ENCODE measurements at regions not wholly inside any gene's neighbourhood (a gene's known extent, or its start where the extent isn't known, plus 50 kb on each side); places are given as distances from the start of the nearest gene placed in this dataset.
"Not testable (repeated sequence)": the region's sequence is repeated elsewhere in the genome, so short reads cannot be mapped to it uniquely, and the experiment has no call there.

GRCh38 chr6:121599331-121599730, 163.9 kb downstream of the GJA1 start:
- not testable (repeated sequence) for H3K4me1 ChIP-seq (ENCODE audit: control insufficient read depth, insufficient read depth, low read length, poor library complexity, severe bottlenecking); H3K9me3 Mint-ChIP-seq

DNA sequence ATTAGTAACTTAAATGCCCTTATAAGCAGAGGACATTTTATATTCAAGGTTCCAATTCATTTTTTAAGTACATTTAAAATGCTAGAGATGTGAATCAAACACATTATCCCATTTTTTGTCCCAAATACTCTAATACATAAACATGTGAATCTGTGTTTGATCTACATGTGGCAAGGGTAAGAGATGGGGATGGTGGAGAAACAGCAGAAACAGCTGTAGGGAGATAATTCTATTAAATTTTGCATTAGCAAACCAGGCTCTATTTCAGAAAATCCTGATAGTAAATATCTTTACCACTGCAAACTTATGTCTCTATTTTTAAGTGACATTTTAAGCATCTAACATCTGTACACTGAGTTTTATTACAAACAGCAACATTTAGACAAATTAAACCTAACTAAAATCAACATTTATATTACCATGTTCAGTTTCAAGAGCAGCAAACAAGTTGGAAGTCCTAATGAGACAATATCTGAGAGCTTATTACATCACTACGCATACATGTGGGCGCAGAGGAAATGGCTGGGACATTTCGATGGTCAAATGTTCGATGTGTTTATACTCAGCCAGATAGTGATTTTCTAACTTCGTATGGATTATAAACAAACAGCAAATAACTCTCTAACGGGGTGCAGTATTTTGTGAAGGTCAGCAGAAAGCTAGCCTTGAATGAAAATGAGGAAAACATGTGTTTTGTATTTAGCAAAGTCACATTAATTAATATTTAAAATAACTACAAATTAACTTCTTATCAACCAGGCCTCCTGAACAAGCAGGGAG, 165.1 kb downstream of the GJA1 start:
- H3K4me1 Mint-ChIP-seq: no peaks in the 10 kb centered on the region
- DNase-seq: no peak
- ATAC-seq (ENCODE audit: low read depth in 2 of 2): no peak

More at GRCh38 chr6:121599331-121599730, 163.9 kb downstream of the GJA1 start:
- H3K4me3 Mint-ChIP-seq; H3K27me3 Mint-ChIP-seq; H3K36me3 Mint-ChIP-seq; H3K36me3 ChIP-seq (ENCODE audit: control insufficient read depth, insufficient read depth, low read length); H3K9me3 ChIP-seq (ENCODE audit: control insufficient read depth in 2 of 2, low read length in 2 of 2); H3K27ac ChIP-seq (ENCODE audit: insufficient read depth, low read length, poor library complexity, severe bottlenecking); H3K27ac Mint-ChIP-seq; H3K4me3 ChIP-seq (ENCODE audit: low read depth, low read length); H3K4me1 Mint-ChIP-seq; H3K27me3 ChIP-seq (ENCODE audit: control insufficient read depth, insufficient read depth, low read length); DNase-seq; ATAC-seq (ENCODE audit: low read depth in 2 of 2): not testable (repeated sequence)

DNA sequence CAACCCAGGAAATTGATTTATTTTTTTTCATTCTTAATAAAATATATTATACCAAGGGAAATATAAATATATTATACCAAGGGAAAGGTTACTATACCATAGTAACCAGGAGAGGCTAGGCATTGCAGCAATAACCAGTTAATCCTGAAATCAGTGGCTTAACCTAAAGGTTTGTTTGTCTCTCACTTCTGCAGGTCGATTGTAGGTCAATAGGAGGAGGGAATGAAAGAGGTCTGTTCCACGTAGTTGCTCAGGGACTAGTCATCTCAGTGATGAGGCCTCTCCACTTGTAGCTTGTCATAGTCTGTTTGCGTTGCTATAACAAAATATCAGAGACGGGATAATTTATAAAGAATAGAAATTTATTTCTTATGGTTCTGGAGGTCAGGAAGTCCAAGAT, 168.0 kb downstream of the GJA1 start:
- Mint-ChIP-seq H3K4me1 (no peaks in the 10 kb centered on the region), H3K9me3 (peaks cover 0 to 2% (median 0%) of the 10 kb centered on the region in 7 donors), H3K4me3 (no peak overlapping the region), H3K27me3 (no peaks in the 10 kb centered on the region), H3K27ac (no peak overlapping the region), H3K36me3 (no peaks in the 10 kb centered on the region)
- no peaks in the 10 kb centered on the region for H3K27me3 ChIP-seq (ENCODE audit: control insufficient read depth, insufficient read depth, low read length)
- no peak overlapping the region for H3K4me3 ChIP-seq (ENCODE audit: low read depth, low read length)
- no peak overlapping the region for H3K27ac ChIP-seq (ENCODE audit: insufficient read depth, low read length, poor library complexity, severe bottlenecking)
- no peak for DNase-seq
- no peaks in the 10 kb centered on the region for H3K9me3 ChIP-seq (ENCODE audit: control insufficient read depth in 2 of 2, low read length in 2 of 2)
- ATAC-seq (ENCODE audit: low read depth in 2 of 2): no peak
- no peaks in the 10 kb centered on the region for H3K36me3 ChIP-seq (ENCODE audit: control insufficient read depth, insufficient read depth, low read length)
- no peaks in the 10 kb centered on the region for H3K4me1 ChIP-seq (ENCODE audit: control insufficient read depth, insufficient read depth, low read length, poor library complexity, severe bottlenecking)

More for the DNA sequence above, 165.1 kb downstream of the GJA1 start:
- H3K27me3 Mint-ChIP-seq: no peaks in the 10 kb centered on the region
- H3K4me3 ChIP-seq (ENCODE audit: low read depth, low read length): no peak overlapping the region
- no peaks in the 10 kb centered on the region for H3K36me3 ChIP-seq (ENCODE audit: control insufficient read depth, insufficient read depth, low read length)
- peaks cover 0 to 3% (median 0%) of the 10 kb centered on the region in 7 donors for H3K9me3 Mint-ChIP-seq
- no peak overlapping the region for H3K27ac ChIP-seq (ENCODE audit: insufficient read depth, low read length, poor library complexity, severe bottlenecking)
- no peak overlapping the region for H3K27ac Mint-ChIP-seq
- H3K4me1 ChIP-seq (ENCODE audit: control insufficient read depth, insufficient read depth, low read length, poor library complexity, severe bottlenecking): no peaks in the 10 kb centered on the region
- no peak overlapping the region for H3K4me3 Mint-ChIP-seq
- H3K9me3 ChIP-seq (ENCODE audit: control insufficient read depth in 2 of 2, low read length in 2 of 2): no peaks in the 10 kb centered on the region
- no peaks in the 10 kb centered on the region for H3K36me3 Mint-ChIP-seq
- no peaks in the 10 kb centered on the region for H3K27me3 ChIP-seq (ENCODE audit: control insufficient read depth, insufficient read depth, low read length)

GRCh38 chr6:121607721-121608120, 172.3 kb downstream of the GJA1 start:
- no peak overlapping the region for H3K27ac ChIP-seq (ENCODE audit: insufficient read depth, low read length, poor library complexity, severe bottlenecking)
- H3K4me1 ChIP-seq (ENCODE audit: control insufficient read depth, insufficient read depth, low read length, poor library complexity, severe bottlenecking): no peaks in the 10 kb centered on the region
- H3K27ac Mint-ChIP-seq: no peak overlapping the region
- H3K27me3 ChIP-seq (ENCODE audit: control insufficient read depth, insufficient read depth, low read length): no peaks in the 10 kb centered on the region
- no peaks in the 10 kb centered on the region for H3K9me3 ChIP-seq (ENCODE audit: control insufficient read depth in 2 of 2, low read length in 2 of 2)
- no peaks in the 10 kb centered on the region for H3K36me3 Mint-ChIP-seq
- ATAC-seq (ENCODE audit: low read depth in 2 of 2) (no peak), DNase-seq (no peak)
- H3K36me3 ChIP-seq (ENCODE audit: control insufficient read depth, insufficient read depth, low read length): no peaks in the 10 kb centered on the region
- H3K4me3 ChIP-seq (ENCODE audit: low read depth, low read length): no peak overlapping the region
- no peaks in the 10 kb centered on the region for H3K27me3 Mint-ChIP-seq
- H3K4me1 Mint-ChIP-seq: no peaks in the 10 kb centered on the region
- H3K4me3 Mint-ChIP-seq: no peak overlapping the region
- H3K9me3 Mint-ChIP-seq: peaks cover 0 to 2% (median 0%) of the 10 kb centered on the region in 7 donors

DNA sequence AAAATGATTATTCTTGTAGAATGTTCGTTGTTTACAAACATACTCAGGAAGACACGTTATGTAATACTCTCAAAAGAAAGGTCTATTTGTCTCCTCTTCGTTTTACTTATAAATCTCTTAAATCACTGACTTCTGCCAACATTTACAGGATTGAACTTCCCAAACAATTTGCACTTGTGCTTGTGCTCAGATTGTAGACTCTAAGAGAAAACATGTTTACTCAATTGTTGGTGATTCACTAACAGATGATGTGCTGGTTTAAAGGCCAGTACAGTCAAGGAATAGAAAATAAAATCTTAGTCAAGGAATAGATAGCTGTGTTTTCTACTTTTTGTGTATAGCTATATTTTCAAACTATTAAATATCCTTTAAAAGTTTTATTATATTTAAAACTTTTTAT, 172.8 kb downstream of the GJA1 start:
- Mint-ChIP-seq H3K36me3 (no peaks in the 10 kb centered on the region), H3K9me3 (peaks cover 0 to 2% (median 0%) of the 10 kb centered on the region in 7 donors), H3K27ac (no peak overlapping the region), H3K27me3 (no peaks in the 10 kb centered on the region), H3K4me3 (no peak overlapping the region), H3K4me1 (no peaks in the 10 kb centered on the region)
- H3K36me3 ChIP-seq (ENCODE audit: control insufficient read depth, insufficient read depth, low read length): no peaks in the 10 kb centered on the region
- no peaks in the 10 kb centered on the region for H3K4me1 ChIP-seq (ENCODE audit: control insufficient read depth, insufficient read depth, low read length, poor library complexity, severe bottlenecking)
- H3K9me3 ChIP-seq (ENCODE audit: control insufficient read depth in 2 of 2, low read length in 2 of 2): no peaks in the 10 kb centered on the region
- H3K27me3 ChIP-seq (ENCODE audit: control insufficient read depth, insufficient read depth, low read length): no peaks in the 10 kb centered on the region
- ATAC-seq (ENCODE audit: low read depth in 2 of 2) (no peak), DNase-seq (no peak)
- H3K27ac ChIP-seq (ENCODE audit: insufficient read depth, low read length, poor library complexity, severe bottlenecking): no peak overlapping the region
- H3K4me3 ChIP-seq (ENCODE audit: low read depth, low read length): no peak overlapping the region

GRCh38 chr6:121609281-121609680, 173.8 kb downstream of the GJA1 start:
- Histone ChIP-seq H3K27ac (ENCODE audit: insufficient read depth, low read length, poor library complexity, severe bottlenecking) (no peak overlapping the region), H3K9me3 (ENCODE audit: control insufficient read depth in 2 of 2, low read length in 2 of 2) (no peaks in the 10 kb centered on the region), H3K4me3 (ENCODE audit: low read depth, low read length) (no peak overlapping the region), H3K4me1 (ENCODE audit: control insufficient read depth, insufficient read depth, low read length, poor library complexity, severe bottlenecking) (no peaks in the 10 kb centered on the region), H3K36me3 (ENCODE audit: control insufficient read depth, insufficient read depth, low read length) (no peaks in the 10 kb centered on the region), H3K27me3 (ENCODE audit: control insufficient read depth, insufficient read depth, low read length) (no peaks in the 10 kb centered on the region)
- Mint-ChIP-seq H3K4me1 (no peaks in the 10 kb centered on the region), H3K27ac (no peak overlapping the region), H3K4me3 (no peak overlapping the region), H3K27me3 (no peaks in the 10 kb centered on the region), H3K36me3 (no peaks in the 10 kb centered on the region), H3K9me3 (peaks cover 0 to 2% (median 0%) of the 10 kb centered on the region in 7 donors)
- no peak for DNase-seq
- ATAC-seq (ENCODE audit: low read depth in 2 of 2): no peak

GRCh38 chr6:121612927-121613326, 177.5 kb downstream of the GJA1 start:
- H3K9me3 Mint-ChIP-seq: peaks cover 0 to 3% (median 0%) of the 10 kb centered on the region in 7 donors
- H3K4me3 Mint-ChIP-seq: no peak overlapping the region
- H3K4me3 ChIP-seq (ENCODE audit: low read depth, low read length): no peak overlapping the region
- H3K27me3 ChIP-seq (ENCODE audit: control insufficient read depth, insufficient read depth, low read length): no peaks in the 10 kb centered on the region
- H3K27ac Mint-ChIP-seq: no peak overlapping the region
- ATAC-seq (ENCODE audit: low read depth in 2 of 2) (no peak), DNase-seq (no peak)
- H3K9me3 ChIP-seq (ENCODE audit: control insufficient read depth in 2 of 2, low read length in 2 of 2): no peaks in the 10 kb centered on the region
- H3K27ac ChIP-seq (ENCODE audit: insufficient read depth, low read length, poor library complexity, severe bottlenecking): no peak overlapping the region
- no peaks in the 10 kb centered on the region for H3K36me3 ChIP-seq (ENCODE audit: control insufficient read depth, insufficient read depth, low read length)
- no peaks in the 10 kb centered on the region for H3K36me3 Mint-ChIP-seq
- H3K4me1 ChIP-seq (ENCODE audit: control insufficient read depth, insufficient read depth, low read length, poor library complexity, severe bottlenecking): no peaks in the 10 kb centered on the region
- no peaks in the 10 kb centered on the region for H3K4me1 Mint-ChIP-seq
- no peaks in the 10 kb centered on the region for H3K27me3 Mint-ChIP-seq

DNA sequence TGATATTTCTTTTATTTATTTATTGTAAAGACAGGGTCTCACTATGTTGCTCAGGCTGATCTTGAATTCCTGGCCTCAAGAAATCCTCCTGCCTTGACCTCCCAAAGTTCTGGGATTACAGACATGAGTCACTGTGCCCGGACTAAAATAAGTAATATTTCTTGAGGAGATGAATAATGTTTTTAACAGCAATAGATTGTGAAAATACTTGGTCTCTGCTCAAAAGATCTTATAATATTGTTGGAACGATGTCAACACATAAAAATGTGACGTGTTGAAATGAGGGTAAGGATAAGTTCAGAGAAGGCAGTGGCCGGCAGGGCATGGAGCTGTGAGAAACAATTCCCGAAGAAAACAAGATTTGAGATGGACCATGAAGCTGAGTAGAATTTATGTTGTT, 178.7 kb downstream of the GJA1 start:
- Mint-ChIP-seq H3K4me1 (no peaks in the 10 kb centered on the region), H3K27ac (no peak overlapping the region), H3K27me3 (no peaks in the 10 kb centered on the region), H3K36me3 (no peaks in the 10 kb centered on the region), H3K4me3 (no peak overlapping the region), H3K9me3 (peaks cover 0 to 3% (median 0%) of the 10 kb centered on the region in 7 donors)
- Histone ChIP-seq H3K4me3 (ENCODE audit: low read depth, low read length) (no peak overlapping the region), H3K9me3 (ENCODE audit: control insufficient read depth in 2 of 2, low read length in 2 of 2) (no peaks in the 10 kb centered on the region), H3K27ac (ENCODE audit: insufficient read depth, low read length, poor library complexity, severe bottlenecking) (no peak overlapping the region), H3K36me3 (ENCODE audit: control insufficient read depth, insufficient read depth, low read length) (no peaks in the 10 kb centered on the region), H3K27me3 (ENCODE audit: control insufficient read depth, insufficient read depth, low read length) (no peaks in the 10 kb centered on the region), H3K4me1 (ENCODE audit: control insufficient read depth, insufficient read depth, low read length, poor library complexity, severe bottlenecking) (no peaks in the 10 kb centered on the region)
- ATAC-seq (ENCODE audit: low read depth in 2 of 2) (no peak), DNase-seq (no peak)

All from CD4-positive, CD25-positive, alpha-beta regulatory T cell (primary cell).